HepG2 (cell line): ENCODE measurements at regions not wholly inside any gene's neighbourhood (a gene's known extent, or its start where the extent isn't known, plus 50 kb on each side); places are given as distances from the start of the nearest gene placed in this dataset.

ENCODE experiments used
- BCL3 ChIP-seq: sonication (generic); formaldehyde crosslinking; IDR thresholded peaks from 2 replicates; pipeline ENCODE4 v1.5.1; 2020; ENCODE audit warnings: mild to moderate bottlenecking, missing genetic modification reagents, moderate library complexity
- BRCA1 ChIP-seq: sonication (generic); formaldehyde crosslinking; IDR thresholded peaks from 2 replicates; pipeline ENCODE4 v1.4.0; 2020; ENCODE audit warnings: missing genetic modification reagents
- KDM2A ChIP-seq: sonication (generic); formaldehyde crosslinking; IDR thresholded peaks from 2 replicates; pipeline ENCODE4 v1.4.0; 2020; ENCODE audit warnings: low read depth, missing genetic modification reagents, borderline replicate concordance
- MTA1 ChIP-seq: sonication (generic); formaldehyde crosslinking; IDR thresholded peaks from 2 replicates; pipeline ENCODE4 v1.4.0; 2020; ENCODE audit warnings: missing genetic modification reagents, mild to moderate bottlenecking, borderline replicate concordance
- POLR2A ChIP-seq, 2 experiments: IDR thresholded peaks; 2 replicates each; pipeline ENCODE4 v1.6.1; 2011; ENCODE audit warnings: low read depth in 2 of 2, low read length in 2 of 2, mild to moderate bottlenecking in 1 of 2, moderate library complexity in 1 of 2; ENCODE audit not compliant: insufficient read depth in 1 of 2
- ZNF224 ChIP-seq: sonication (generic); formaldehyde crosslinking; IDR thresholded peaks from 2 replicates; pipeline ENCODE4 v1.5.0; 2020; ENCODE audit warnings: mild to moderate bottlenecking, missing genetic modification reagents
- ZNF274 ChIP-seq: sonication (generic); formaldehyde crosslinking; IDR thresholded peaks from 2 replicates; pipeline ENCODE4 v1.5.1; 2020; ENCODE audit warnings: mild to moderate bottlenecking, missing genetic modification reagents

GRCh38 chr1:82903626-82904025 lies 1095.3 kb downstream of the TTLL7 start:
- TF ChIP-seq POLR2A (IDR thresholded peaks at IDR 0.05; ENCODE audit: insufficient read depth in 1 of 2, low read depth in 2 of 2, low read length in 2 of 2) (no peak), KDM2A (CRISPR knock-in tag) (no peak), BRCA1 (CRISPR knock-in tag) (no peak), BCL3 (CRISPR knock-in tag) (no peak), ZNF224 (CRISPR knock-in tag) (no peak), MTA1 (CRISPR knock-in tag) (no peak), ZNF274 (no peak)
